ENCODE measurements at regions not wholly inside any gene's neighbourhood (a gene's known extent, or its start where the extent isn't known, plus 50 kb on each side); places are given as distances from the start of the nearest gene placed in this dataset.

GRCh38 chr5:57937501-57938173, 455.0 kb upstream of the ACTBL2 start:
- Histone ChIP-seq H3K79me2 (ENCODE audit: control insufficient read depth, insufficient read depth, low read length) (no peaks in the 10 kb centered on the region), H3K56ac (ENCODE audit: low read length) (no peak overlapping the region), H2AK5ac (ENCODE audit: low read length) (no peak overlapping the region), H2BK5ac (ENCODE audit: low read length) (no peak overlapping the region), H3K4me1 (ENCODE audit: control insufficient read depth, low read depth, low read length) (no peaks in the 10 kb centered on the region), H3K79me1 (ENCODE audit: low read length) (no peaks in the 10 kb centered on the region), H3K4me3 (ENCODE audit: low read length) (no peak overlapping the region), H2BK120ac (ENCODE audit: low read depth, low read length) (no peak overlapping the region), H3K27me3 (ENCODE audit: insufficient read depth, low read length, poor library complexity) (no peaks in the 10 kb centered on the region), H3K9ac (ENCODE audit: low read length) (no peak overlapping the region), H3K4ac (ENCODE audit: low read depth, low read length) (no peak overlapping the region), H4K5ac (ENCODE audit: low read length) (no peak overlapping the region), H3K4me2 (ENCODE audit: low read length) (no peak overlapping the region), H3K23ac (ENCODE audit: low read length) (no peak overlapping the region), H2BK15ac (replicated peaks; ENCODE audit: low read depth) (no peak overlapping the region), H3K18ac (ENCODE audit: low read length) (no peak overlapping the region), H3K27ac (ENCODE audit: low read depth, low read length) (no peak overlapping the region), H3K36me3 (ENCODE audit: control insufficient read depth, insufficient read depth, low read length) (no peaks in the 10 kb centered on the region), H4K8ac (ENCODE audit: low read depth, low read length) (no peak overlapping the region)
- WGBS (ENCODE audit: extremely low coverage, insufficient coverage, low lambda C conversion rate), result no CpG with 5 or more reads among the region's 4 CpGs
- DNase-seq, result no peak

- Histone ChIP-seq H3K4me3 (ENCODE audit: low read length) (no peak overlapping the region), H2AK5ac (ENCODE audit: low read length) (no peak overlapping the region), H3K79me2 (ENCODE audit: control insufficient read depth, insufficient read depth, low read length) (no peaks in the 10 kb centered on the region), H2BK5ac (ENCODE audit: low read length) (no peak overlapping the region), H2BK120ac (ENCODE audit: low read depth, low read length) (no peak overlapping the region), H2BK15ac (replicated peaks; ENCODE audit: low read depth) (no peak overlapping the region), H3K4me1 (ENCODE audit: control insufficient read depth, low read depth, low read length) (no peaks in the 10 kb centered on the region), H3K36me3 (ENCODE audit: control insufficient read depth, insufficient read depth, low read length) (no peaks in the 10 kb centered on the region), H3K4ac (ENCODE audit: low read depth, low read length) (no peak overlapping the region), H3K27me3 (ENCODE audit: insufficient read depth, low read length, poor library complexity) (no peaks in the 10 kb centered on the region), H3K18ac (ENCODE audit: low read length) (no peak overlapping the region), H4K8ac (ENCODE audit: low read depth, low read length) (no peak overlapping the region), H3K23ac (ENCODE audit: low read length) (no peak overlapping the region), H3K27ac (ENCODE audit: low read depth, low read length) (no peak overlapping the region), H3K79me1 (ENCODE audit: low read length) (no peaks in the 10 kb centered on the region), H3K9ac (ENCODE audit: low read length) (no peak overlapping the region), H3K4me2 (ENCODE audit: low read length) (no peak overlapping the region), H4K5ac (ENCODE audit: low read length) (no peak overlapping the region), H3K56ac (ENCODE audit: low read length) (no peak overlapping the region)
- no peak for DNase-seq
- no CpG with 5 or more reads among the region's 3 CpGs for WGBS (ENCODE audit: extremely low coverage, insufficient coverage, low lambda C conversion rate)
Measured at GRCh38 chr5:57937025-57937424, 454.4 kb upstream of the ACTBL2 start.

GRCh38 chr5:57932761-57933160, 450.1 kb upstream of the ACTBL2 start:
- Histone ChIP-seq H2BK15ac (replicated peaks; ENCODE audit: low read depth) (no peak overlapping the region), H3K56ac (ENCODE audit: low read length) (no peak overlapping the region), H3K36me3 (ENCODE audit: control insufficient read depth, insufficient read depth, low read length) (no peaks in the 10 kb centered on the region), H3K4ac (ENCODE audit: low read depth, low read length) (no peak overlapping the region), H2BK5ac (ENCODE audit: low read length) (no peak overlapping the region), H3K79me1 (ENCODE audit: low read length) (no peaks in the 10 kb centered on the region), H4K8ac (ENCODE audit: low read depth, low read length) (no peak overlapping the region), H3K23ac (ENCODE audit: low read length) (no peak overlapping the region), H3K27ac (ENCODE audit: low read depth, low read length) (no peak overlapping the region), H2BK120ac (ENCODE audit: low read depth, low read length) (no peak overlapping the region), H4K5ac (ENCODE audit: low read length) (no peak overlapping the region), H2AK5ac (ENCODE audit: low read length) (no peak overlapping the region), H3K9ac (ENCODE audit: low read length) (no peak overlapping the region), H3K4me3 (ENCODE audit: low read length) (no peak overlapping the region), H3K4me1 (ENCODE audit: control insufficient read depth, low read depth, low read length) (no peaks in the 10 kb centered on the region), H3K18ac (ENCODE audit: low read length) (no peak overlapping the region), H3K27me3 (ENCODE audit: insufficient read depth, low read length, poor library complexity) (no peaks in the 10 kb centered on the region), H3K79me2 (ENCODE audit: control insufficient read depth, insufficient read depth, low read length) (no peaks in the 10 kb centered on the region), H3K4me2 (ENCODE audit: low read length) (no peak overlapping the region)
- no CpG with 5 or more reads among the region's 3 CpGs for WGBS (ENCODE audit: extremely low coverage, insufficient coverage, low lambda C conversion rate)
- no peak for DNase-seq

- H3K23ac ChIP-seq (ENCODE audit: low read length), result no peak overlapping the region
- H2AK5ac ChIP-seq (ENCODE audit: low read length), result no peak overlapping the region
- no peak overlapping the region for H2BK120ac ChIP-seq (ENCODE audit: low read depth, low read length)
- no peak for DNase-seq
- no peaks in the 10 kb centered on the region for H3K36me3 ChIP-seq (ENCODE audit: control insufficient read depth, insufficient read depth, low read length)
- H3K27me3 ChIP-seq (ENCODE audit: insufficient read depth, low read length, poor library complexity), result no peaks in the 10 kb centered on the region
- no peak overlapping the region for H3K4me2 ChIP-seq (ENCODE audit: low read length)
- H2BK5ac ChIP-seq (ENCODE audit: low read length), result no peak overlapping the region
- no peak overlapping the region for H3K4ac ChIP-seq (ENCODE audit: low read depth, low read length)
- WGBS (ENCODE audit: extremely low coverage, insufficient coverage, low lambda C conversion rate), result no CpG with 5 or more reads among the region's 1 CpG
- H3K9ac ChIP-seq (ENCODE audit: low read length), result no peak overlapping the region
- no peak overlapping the region for H3K18ac ChIP-seq (ENCODE audit: low read length)
- H3K79me1 ChIP-seq (ENCODE audit: low read length), result no peaks in the 10 kb centered on the region
- H4K8ac ChIP-seq (ENCODE audit: low read depth, low read length), result no peak overlapping the region
- no peaks in the 10 kb centered on the region for H3K4me1 ChIP-seq (ENCODE audit: control insufficient read depth, low read depth, low read length)
- H3K27ac ChIP-seq (ENCODE audit: low read depth, low read length), result no peak overlapping the region
- no peak overlapping the region for H3K56ac ChIP-seq (ENCODE audit: low read length)
- H4K5ac ChIP-seq (ENCODE audit: low read length), result no peak overlapping the region
- no peak overlapping the region for H3K4me3 ChIP-seq (ENCODE audit: low read length)
- no peaks in the 10 kb centered on the region for H3K79me2 ChIP-seq (ENCODE audit: control insufficient read depth, insufficient read depth, low read length)
- H2BK15ac ChIP-seq (replicated peaks; ENCODE audit: low read depth), result no peak overlapping the region
Measured at GRCh38 chr5:57931807-57932206, 449.2 kb upstream of the ACTBL2 start.

GRCh38 chr5:57931352-57931751, 448.7 kb upstream of the ACTBL2 start:
- Histone ChIP-seq H2BK5ac (ENCODE audit: low read length) (no peak overlapping the region), H3K4me3 (ENCODE audit: low read length) (no peak overlapping the region), H3K23ac (ENCODE audit: low read length) (no peak overlapping the region), H2AK5ac (ENCODE audit: low read length) (no peak overlapping the region), H3K4me1 (ENCODE audit: control insufficient read depth, low read depth, low read length) (no peaks in the 10 kb centered on the region), H4K5ac (ENCODE audit: low read length) (no peak overlapping the region), H3K18ac (ENCODE audit: low read length) (no peak overlapping the region), H3K4ac (ENCODE audit: low read depth, low read length) (no peak overlapping the region), H3K4me2 (ENCODE audit: low read length) (no peak overlapping the region), H3K56ac (ENCODE audit: low read length) (no peak overlapping the region), H3K27me3 (ENCODE audit: insufficient read depth, low read length, poor library complexity) (no peaks in the 10 kb centered on the region), H4K8ac (ENCODE audit: low read depth, low read length) (no peak overlapping the region), H3K9ac (ENCODE audit: low read length) (no peak overlapping the region), H2BK120ac (ENCODE audit: low read depth, low read length) (no peak overlapping the region), H3K36me3 (ENCODE audit: control insufficient read depth, insufficient read depth, low read length) (no peaks in the 10 kb centered on the region), H3K79me1 (ENCODE audit: low read length) (no peaks in the 10 kb centered on the region), H2BK15ac (replicated peaks; ENCODE audit: low read depth) (no peak overlapping the region), H3K79me2 (ENCODE audit: control insufficient read depth, insufficient read depth, low read length) (no peaks in the 10 kb centered on the region), H3K27ac (ENCODE audit: low read depth, low read length) (no peak overlapping the region)
- no peak for DNase-seq

GRCh38 chr5:57929271-57929670, 446.7 kb upstream of the ACTBL2 start:
- Histone ChIP-seq H2BK5ac (ENCODE audit: low read length) (no peak overlapping the region), H2BK15ac (replicated peaks; ENCODE audit: low read depth) (no peak overlapping the region), H3K27me3 (ENCODE audit: insufficient read depth, low read length, poor library complexity) (no peaks in the 10 kb centered on the region), H3K56ac (ENCODE audit: low read length) (no peak overlapping the region), H3K27ac (ENCODE audit: low read depth, low read length) (no peak overlapping the region), H3K4me1 (ENCODE audit: control insufficient read depth, low read depth, low read length) (no peaks in the 10 kb centered on the region), H3K4ac (ENCODE audit: low read depth, low read length) (no peak overlapping the region), H3K79me1 (ENCODE audit: low read length) (no peaks in the 10 kb centered on the region), H3K4me2 (ENCODE audit: low read length) (no peak overlapping the region), H3K18ac (ENCODE audit: low read length) (no peak overlapping the region), H3K4me3 (ENCODE audit: low read length) (no peak overlapping the region), H2AK5ac (ENCODE audit: low read length) (no peak overlapping the region), H4K8ac (ENCODE audit: low read depth, low read length) (no peak overlapping the region), H3K36me3 (ENCODE audit: control insufficient read depth, insufficient read depth, low read length) (no peaks in the 10 kb centered on the region), H3K9ac (ENCODE audit: low read length) (no peak overlapping the region), H4K5ac (ENCODE audit: low read length) (no peak overlapping the region), H3K79me2 (ENCODE audit: control insufficient read depth, insufficient read depth, low read length) (no peaks in the 10 kb centered on the region), H2BK120ac (ENCODE audit: low read depth, low read length) (no peak overlapping the region), H3K23ac (ENCODE audit: low read length) (no peak overlapping the region)
- no peak for DNase-seq
- no CpG with 5 or more reads among the region's 5 CpGs for WGBS (ENCODE audit: extremely low coverage, insufficient coverage, low lambda C conversion rate)
